NT2/D1 (cell line): ENCODE measurements at regions not wholly inside any gene's neighbourhood (a gene's known extent, or its start where the extent isn't known, plus 50 kb on each side); places are given as distances from the start of the nearest gene placed in this dataset.

Source experiments
- DNase-seq: peaks from one replicate; pipeline ENCODE4 v3.0.0-alpha.2; 2011; ENCODE audit warnings: low read depth, low spot score
- H3K27me3 ChIP-seq: 2 replicates; pipeline ENCODE4 v1.6.0; 2011; ENCODE audit warnings: mild to moderate bottlenecking; ENCODE audit not compliant: insufficient read length, insufficient read depth
- H3K36me3 ChIP-seq: 2 replicates; pipeline ENCODE4 v1.6.1; 2011; ENCODE audit warnings: mild to moderate bottlenecking, low read length, mixed read lengths; ENCODE audit not compliant: insufficient read depth, insufficient read length
- H3K4me1 ChIP-seq: 2 replicates; pipeline ENCODE4 v1.5.1; 2011; ENCODE audit not compliant: insufficient read depth, insufficient read length
- H3K4me3 ChIP-seq: 2 replicates; pipeline ENCODE4 v1.5.1; 2011; ENCODE audit warnings: low read depth; ENCODE audit not compliant: insufficient read length
- H3K9ac ChIP-seq: 2 replicates; pipeline ENCODE4 v1.6.0; 2011; ENCODE audit warnings: low read depth; ENCODE audit not compliant: insufficient read length
- H3K9me3 ChIP-seq: 2 replicates; pipeline ENCODE4 v1.5.1; 2011; ENCODE audit warnings: mild to moderate bottlenecking, low read length; ENCODE audit not compliant: insufficient read depth
- SUZ12 ChIP-seq: IDR thresholded peaks from 2 replicates; pipeline ENCODE4 v1.6.1; 2011; ENCODE audit not compliant: insufficient read length, insufficient read depth; ENCODE audit errors: extremely low read depth
- YY1 ChIP-seq: IDR thresholded peaks from 2 replicates; pipeline ENCODE4 v1.6.1; 2011; ENCODE audit not compliant: insufficient read length, insufficient read depth
- ZNF274 ChIP-seq: IDR thresholded peaks from 2 replicates; pipeline ENCODE4 v1.6.1; 2011; ENCODE audit warnings: mild to moderate bottlenecking, low read depth, low read length

DNA sequence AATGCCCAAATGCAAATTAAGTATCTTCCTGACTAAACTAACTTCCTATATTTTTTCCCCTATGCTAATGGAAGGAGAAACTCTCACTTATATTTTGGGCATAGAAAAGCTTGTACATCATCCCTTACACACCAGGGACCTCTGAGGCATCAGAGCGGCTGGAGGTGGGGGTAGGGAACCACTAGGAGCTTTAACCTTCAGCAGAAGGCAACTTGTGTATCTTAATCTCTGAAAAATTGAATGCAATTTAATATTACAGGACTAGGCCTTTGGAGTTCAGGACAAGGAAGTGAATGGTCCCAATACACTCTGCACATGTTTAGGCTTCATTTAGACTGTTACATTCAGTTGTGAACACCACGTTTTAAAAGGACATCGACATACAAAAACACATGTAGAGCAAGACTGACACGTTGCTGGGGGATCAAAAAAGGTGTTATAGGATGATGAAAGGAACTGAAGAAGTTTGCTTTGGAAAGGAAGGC lies 85.9 kb downstream of the NAV1 start:
- H3K9ac ChIP-seq, result no peak overlapping the region
- TF ChIP-seq ZNF274, result no peak
- no peak for TF ChIP-seq YY1
- no peak for TF ChIP-seq SUZ12
- H3K4me3 ChIP-seq, result no peak overlapping the region
- peaks cover 6% of the 10 kb centered on the region for H3K4me1 ChIP-seq
- peaks cover 3% of the 10 kb centered on the region for H3K36me3 ChIP-seq
- H3K27me3 ChIP-seq, result no peaks in the 10 kb centered on the region
- H3K9me3 ChIP-seq, result no peaks in the 10 kb centered on the region
- no peak for DNase-seq

DNA sequence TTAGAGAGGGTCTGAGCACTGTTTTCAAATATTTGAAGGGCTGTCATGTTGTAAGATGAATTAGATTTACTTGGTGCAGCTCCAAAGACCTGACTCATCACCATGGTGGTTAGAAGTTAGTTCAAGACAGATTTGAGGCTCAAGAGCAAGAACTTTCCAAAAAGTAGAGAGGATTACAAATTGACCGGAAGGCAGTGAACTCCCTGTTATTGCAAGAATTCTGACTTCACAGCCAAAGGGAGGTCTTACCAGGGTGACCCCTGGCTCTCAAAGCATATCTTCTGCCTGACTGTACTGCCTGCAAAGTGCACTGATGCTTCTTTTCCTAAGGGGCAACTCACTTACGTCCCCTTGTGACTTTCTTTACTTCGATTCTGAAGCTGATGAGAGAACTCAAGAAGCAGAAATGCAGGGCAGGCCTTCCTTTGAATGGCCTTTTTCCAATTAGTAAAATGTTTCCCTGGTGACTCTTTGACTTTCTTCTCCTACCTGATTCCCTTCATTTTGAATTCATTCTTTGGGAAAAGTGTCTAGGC lies 86.4 kb downstream of the NAV1 start:
- Histone ChIP-seq H3K36me3 (peaks cover 3% of the 10 kb centered on the region), H3K9me3 (no peaks in the 10 kb centered on the region), H3K9ac (no peak overlapping the region), H3K4me1 (peaks cover 6% of the 10 kb centered on the region), H3K27me3 (no peaks in the 10 kb centered on the region), H3K4me3 (no peak overlapping the region)
- no peak for DNase-seq
- TF ChIP-seq SUZ12 (no peak), YY1 (no peak), ZNF274 (no peak)

DNA sequence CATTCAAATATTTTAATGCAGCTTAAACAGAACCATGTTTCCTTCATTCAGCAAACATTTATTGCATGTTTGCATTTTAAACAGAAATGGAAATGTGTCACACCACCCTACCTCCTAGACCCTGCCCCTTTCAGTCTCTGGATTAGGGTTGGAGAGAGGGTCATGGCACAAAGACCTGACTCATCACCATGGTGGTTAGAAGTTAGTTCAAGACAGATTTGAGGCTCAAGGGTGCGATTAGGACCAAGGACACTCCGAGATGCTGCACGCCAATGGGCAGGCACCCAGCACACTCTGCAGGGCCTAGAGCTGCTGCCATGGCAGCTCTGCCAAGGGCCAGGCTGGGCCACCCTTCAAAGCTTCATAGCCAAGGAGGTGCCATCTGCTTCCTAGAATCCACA lies 86.9 kb downstream of the NAV1 start:
- Histone ChIP-seq H3K4me1 (peaks cover 6% of the 10 kb centered on the region), H3K4me3 (no peak overlapping the region), H3K9me3 (no peaks in the 10 kb centered on the region), H3K9ac (no peak overlapping the region), H3K27me3 (no peaks in the 10 kb centered on the region), H3K36me3 (peaks cover 3% of the 10 kb centered on the region)
- no peak for DNase-seq
- TF ChIP-seq SUZ12 (no peak), ZNF274 (no peak), YY1 (no peak)

GRCh38 chr1:201626629-201627275 lies 87.8 kb downstream of the NAV1 start:
- peaks cover 6% of the 10 kb centered on the region for H3K4me1 ChIP-seq

DNA sequence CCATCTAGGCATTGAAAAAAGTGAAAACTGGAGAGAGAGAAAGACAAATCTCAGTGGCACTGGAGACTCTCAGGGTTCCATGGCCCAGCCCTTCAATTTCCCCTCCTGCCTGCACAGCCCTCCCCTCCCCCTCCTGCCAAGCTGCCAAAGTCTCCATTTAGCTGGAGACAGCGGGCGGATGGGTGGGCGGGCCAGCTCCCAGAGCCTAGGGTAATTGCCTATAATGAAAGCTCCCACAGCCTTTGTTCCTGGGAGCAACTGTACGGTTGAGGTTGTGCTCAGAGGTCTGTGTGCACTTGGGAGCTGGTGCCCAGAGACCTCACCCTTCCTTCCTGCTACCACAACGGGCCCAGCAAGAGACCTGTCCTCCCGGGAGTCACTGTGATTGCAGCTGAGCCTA lies 89.6 kb downstream of the NAV1 start:
- H3K4me3 ChIP-seq, result no peak overlapping the region
- peaks cover 3% of the 10 kb centered on the region for H3K36me3 ChIP-seq
- no peak for DNase-seq
- no peak for TF ChIP-seq YY1
- TF ChIP-seq SUZ12, result no peak
- TF ChIP-seq ZNF274, result no peak
- peaks cover 11% of the 10 kb centered on the region for H3K4me1 ChIP-seq
- no peaks in the 10 kb centered on the region for H3K9me3 ChIP-seq
- H3K9ac ChIP-seq, result no peak overlapping the region
- H3K27me3 ChIP-seq, result no peaks in the 10 kb centered on the region

More at GRCh38 chr1:201626629-201627275, 87.8 kb downstream of the NAV1 start:
- Histone ChIP-seq H3K36me3 (peaks cover 3% of the 10 kb centered on the region), H3K9me3 (no peaks in the 10 kb centered on the region), H3K4me3 (no peak overlapping the region), H3K9ac (no peak overlapping the region), H3K27me3 (no peaks in the 10 kb centered on the region)
- DNase-seq, result no peak
- no peak for TF ChIP-seq ZNF274
- TF ChIP-seq YY1, result no peak

DNA sequence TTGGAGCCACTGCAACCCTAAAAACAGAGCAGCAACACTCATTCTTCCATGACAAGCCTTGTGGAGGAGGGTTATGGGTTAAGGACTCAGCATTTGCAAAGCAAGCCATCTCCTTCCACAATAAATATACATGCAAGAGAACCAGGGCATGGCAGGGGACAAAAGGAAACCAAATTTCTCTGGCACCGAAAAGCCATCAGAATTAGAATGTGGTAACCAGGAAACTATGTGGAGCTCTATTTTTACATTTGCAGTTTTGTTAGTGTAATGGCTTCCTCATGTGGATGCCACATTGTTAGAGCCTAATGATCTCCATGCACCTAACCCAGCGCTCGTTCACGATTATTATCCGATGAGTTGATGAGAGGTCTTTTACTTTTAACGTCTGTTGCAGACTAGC lies 91.7 kb downstream of the NAV1 start:
- no peak for TF ChIP-seq ZNF274
- no peak for TF ChIP-seq YY1
- TF ChIP-seq SUZ12, result no peak
- H3K36me3 ChIP-seq, result peaks cover 3% of the 10 kb centered on the region
- H3K27me3 ChIP-seq, result no peaks in the 10 kb centered on the region
- no peaks in the 10 kb centered on the region for H3K9me3 ChIP-seq
- H3K9ac ChIP-seq, result no peak overlapping the region
- DNase-seq, result no peak
- H3K4me1 ChIP-seq, result peaks cover 21% of the 10 kb centered on the region
- H3K4me3 ChIP-seq, result no peak overlapping the region

- H3K27me3 ChIP-seq, result no peaks in the 10 kb centered on the region
- no peak for DNase-seq
- peaks cover 3% of the 10 kb centered on the region for H3K36me3 ChIP-seq
- TF ChIP-seq YY1, result no peak
- TF ChIP-seq SUZ12, result no peak
- no peak for TF ChIP-seq ZNF274
- no peaks in the 10 kb centered on the region for H3K9me3 ChIP-seq
- H3K9ac ChIP-seq, result no peak overlapping the region
- no peak overlapping the region for H3K4me3 ChIP-seq
- peaks cover 23% of the 10 kb centered on the region for H3K4me1 ChIP-seq
Measured at GRCh38 chr1:201631037-201631436, 92.1 kb downstream of the NAV1 start.
